CD4-positive, CD25-positive, alpha-beta regulatory T cell (primary cell): ENCODE measurements at regions not wholly inside any gene's neighbourhood (a gene's known extent, or its start where the extent isn't known, plus 50 kb on each side); places are given as distances from the start of the nearest gene placed in this dataset.
"Not testable (repeated sequence)": the region's sequence is repeated elsewhere in the genome, so short reads cannot be mapped to it uniquely, and the experiment has no call there.

Source experiments
- ATAC-seq, 2 donors: fragments of 150-1000 bp; cut with Tn5 transposase; one replicate each; pipeline ENCODE4 v1.10.0; 2021; ENCODE audit warnings: low read depth in 2 of 2, moderate number of reproducible peaks in 2 of 2, moderate library complexity in 1 of 2
- DNase-seq, 3 donors: peaks; one replicate each; pipeline versions ENCODE4 v3.0.0 to v3.0.0-alpha.2; 2012 to 2022; ENCODE audit warnings: mixed read lengths in 1 of 3
- H3K27ac ChIP-seq: one replicate; pipeline ENCODE4 v1.7.0; 2013; ENCODE audit warnings: mild to moderate bottlenecking, low read length; ENCODE audit not compliant: insufficient read depth, poor library complexity, severe bottlenecking
- H3K27me3 ChIP-seq: one replicate; pipeline ENCODE4 v1.7.0; 2013; ENCODE audit warnings: low read length; ENCODE audit not compliant: control insufficient read depth, insufficient read depth
- H3K36me3 ChIP-seq: one replicate; pipeline ENCODE4 v1.7.0; 2013; ENCODE audit warnings: mild to moderate bottlenecking, low read length, moderate library complexity; ENCODE audit not compliant: control insufficient read depth, insufficient read depth
- H3K4me1 ChIP-seq: 2 replicates; pipeline ENCODE4 v1.7.0; 2013; ENCODE audit warnings: mild to moderate bottlenecking, low read length; ENCODE audit not compliant: insufficient read depth, control insufficient read depth, poor library complexity, severe bottlenecking
- H3K4me3 ChIP-seq: one replicate; pipeline ENCODE4 v1.7.0; 2013; ENCODE audit warnings: low read depth, mild to moderate bottlenecking, low read length, moderate library complexity
- H3K9me3 ChIP-seq, 2 experiments: 1 replicate in 1 of 2; 2 replicates in 1 of 2; pipeline ENCODE4 v1.7.0; 2013; ENCODE audit warnings: low read length in 2 of 2, mild to moderate bottlenecking in 1 of 2, moderate library complexity in 1 of 2; ENCODE audit not compliant: control insufficient read depth in 2 of 2
- H3K27ac Mint-ChIP-seq, 3 donors: one replicate each; pipeline ENCODE4 v1.8.0; 2020 to 2022; ENCODE audit warnings: mild to moderate bottlenecking in 3 of 3, mixed read lengths in 3 of 3, moderate library complexity in 2 of 3
- H3K27me3 Mint-ChIP-seq: one replicate; pipeline ENCODE4 v1.8.0; 2022; ENCODE audit warnings: mild to moderate bottlenecking, mixed read lengths
- H3K36me3 Mint-ChIP-seq: one replicate; pipeline ENCODE4 v1.8.0; 2020; ENCODE audit warnings: mixed read lengths
- H3K4me1 Mint-ChIP-seq, 4 donors: one replicate each; pipeline ENCODE4 v1.8.0; 2020 to 2022; ENCODE audit warnings: mixed read lengths in 4 of 4, mild to moderate bottlenecking in 1 of 4
- H3K4me3 Mint-ChIP-seq, 4 donors: one replicate each; pipeline ENCODE4 v1.8.0; 2020 to 2022; ENCODE audit warnings: mild to moderate bottlenecking in 4 of 4, mixed read lengths in 4 of 4, moderate library complexity in 3 of 4
- H3K9me3 Mint-ChIP-seq, 7 donors: one replicate each; pipeline ENCODE4 v1.8.0; 2020 to 2022; ENCODE audit warnings: mixed read lengths in 7 of 7, mild to moderate bottlenecking in 3 of 7, moderate library complexity in 2 of 7

DNA sequence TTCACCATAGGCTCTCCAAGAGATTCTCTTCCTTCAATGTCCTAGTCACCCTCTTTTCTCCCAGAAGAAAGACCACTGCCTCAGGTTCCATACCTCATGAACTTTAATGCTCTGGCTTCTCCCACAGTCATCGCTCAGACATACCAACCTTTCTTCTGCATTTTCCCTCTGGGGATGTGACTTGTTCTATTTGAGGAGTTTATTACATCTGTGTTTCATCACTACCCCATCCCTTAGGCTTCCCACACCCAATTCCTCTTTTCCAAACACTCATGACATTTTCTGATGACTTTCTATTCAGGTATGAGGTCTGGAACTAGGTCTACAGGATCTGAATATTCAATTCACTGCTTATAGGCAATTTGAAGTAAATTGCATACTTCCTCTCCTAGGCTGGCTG, 298.6 kb upstream of the MAP2 start:
- Mint-ChIP-seq H3K9me3 (peaks cover 0 to 13% (median 3%) of the 10 kb centered on the region in 7 donors), H3K27ac (no peak overlapping the region)
- no peak for ATAC-seq

DNA sequence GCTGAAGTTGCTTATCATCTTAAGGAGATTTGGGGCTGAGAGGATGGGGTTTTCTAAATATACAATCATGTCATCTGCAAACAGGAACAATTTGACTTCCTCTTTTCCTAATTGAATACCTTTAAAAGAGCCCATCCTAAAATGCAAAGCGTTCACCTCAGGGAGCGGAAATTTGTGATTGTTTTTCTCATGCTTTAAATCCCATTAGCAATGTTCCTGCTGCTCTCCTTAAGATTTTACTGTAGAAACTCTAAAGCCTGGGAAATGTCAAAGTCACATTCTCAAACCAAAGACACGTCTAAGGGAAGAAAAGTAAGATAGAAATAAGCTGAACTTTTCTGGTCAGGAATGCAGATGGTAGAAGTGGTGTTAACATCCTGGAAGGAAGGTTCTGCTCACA, 285.8 kb upstream of the MAP2 start:
- Histone ChIP-seq H3K4me3 (no peak overlapping the region), H3K27me3 (no peaks in the 10 kb centered on the region), H3K27ac (no peak overlapping the region), H3K4me1 (no peaks in the 10 kb centered on the region), H3K36me3 (no peaks in the 10 kb centered on the region), H3K9me3 (peaks cover 0 to 3% of the 10 kb centered on the region in 2 experiments)
- Mint-ChIP-seq H3K4me3 (no peak overlapping the region), H3K27me3 (no peaks in the 10 kb centered on the region), H3K4me1 (no peaks in the 10 kb centered on the region), H3K27ac (no peak overlapping the region), H3K36me3 (no peaks in the 10 kb centered on the region), H3K9me3 (peaks cover 0 to 12% (median 7%) of the 10 kb centered on the region in 7 donors)
- ATAC-seq (no peak), DNase-seq (no peak)

More for the DNA sequence above, 298.6 kb upstream of the MAP2 start:
- Mint-ChIP-seq H3K27me3 (no peaks in the 10 kb centered on the region), H3K36me3 (no peaks in the 10 kb centered on the region), H3K4me3 (no peak overlapping the region), H3K4me1 (no peaks in the 10 kb centered on the region)
- H3K36me3 ChIP-seq = no peaks in the 10 kb centered on the region
- no peaks in the 10 kb centered on the region for H3K4me1 ChIP-seq
- no peaks in the 10 kb centered on the region for H3K27me3 ChIP-seq
- H3K4me3 ChIP-seq = no peak overlapping the region
- H3K27ac ChIP-seq = no peak overlapping the region
- no peaks in the 10 kb centered on the region for H3K9me3 ChIP-seq
- DNase-seq = no peak

DNA sequence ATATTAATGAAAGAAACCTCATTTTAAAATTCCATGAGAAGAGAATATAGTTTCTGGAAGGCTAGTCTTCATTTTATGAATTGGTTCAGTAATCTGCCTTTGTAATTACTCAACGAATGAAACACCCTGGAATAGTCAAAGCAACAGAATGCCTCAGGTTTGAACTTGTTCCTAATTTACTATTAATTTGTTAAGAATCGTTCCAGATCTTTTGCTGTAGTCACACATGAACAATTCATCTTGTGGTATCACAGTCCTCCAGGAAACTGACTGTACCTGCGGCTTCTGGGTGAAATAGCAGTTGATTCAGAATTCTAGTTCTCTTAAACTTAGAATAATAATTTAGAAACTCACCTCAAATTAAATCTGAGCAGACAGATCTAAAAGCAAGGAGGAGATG, 282.7 kb upstream of the MAP2 start:
- ATAC-seq (no peak), DNase-seq (no peak)
- no peak overlapping the region for H3K27ac ChIP-seq
- H3K27me3 Mint-ChIP-seq = no peaks in the 10 kb centered on the region
- H3K36me3 ChIP-seq = no peaks in the 10 kb centered on the region
- no peak overlapping the region for H3K4me3 Mint-ChIP-seq
- no peak overlapping the region for H3K4me3 ChIP-seq
- no peaks in the 10 kb centered on the region for H3K4me1 Mint-ChIP-seq
- no peak overlapping the region for H3K27ac Mint-ChIP-seq
- no peaks in the 10 kb centered on the region for H3K36me3 Mint-ChIP-seq
- H3K4me1 ChIP-seq = no peaks in the 10 kb centered on the region
- peaks cover 0 to 10% (median 7%) of the 10 kb centered on the region in 7 donors for H3K9me3 Mint-ChIP-seq
- H3K9me3 ChIP-seq = peaks cover 0 to 3% of the 10 kb centered on the region in 2 experiments
- no peaks in the 10 kb centered on the region for H3K27me3 ChIP-seq

GRCh38 chr2:209141818-209142217, 282.0 kb upstream of the MAP2 start:
- no peak for ATAC-seq
- no peak overlapping the region for H3K27ac Mint-ChIP-seq

GRCh38 chr2:209145220-209145691, 278.6 kb upstream of the MAP2 start:
- not testable (repeated sequence) for H3K36me3 ChIP-seq, H3K9me3 ChIP-seq, H3K4me3 Mint-ChIP-seq, H3K9me3 Mint-ChIP-seq, H3K4me3 ChIP-seq, H3K36me3 Mint-ChIP-seq, H3K27me3 Mint-ChIP-seq, H3K27me3 ChIP-seq, H3K27ac ChIP-seq, DNase-seq, H3K4me1 Mint-ChIP-seq, ATAC-seq, H3K4me1 ChIP-seq, H3K27ac Mint-ChIP-seq

More at GRCh38 chr2:209141818-209142217, 282.0 kb upstream of the MAP2 start:
- Mint-ChIP-seq H3K4me1 (no peaks in the 10 kb centered on the region), H3K4me3 (no peak overlapping the region), H3K27me3 (no peaks in the 10 kb centered on the region), H3K9me3 (peaks cover 0 to 10% (median 6%) of the 10 kb centered on the region in 7 donors), H3K36me3 (no peaks in the 10 kb centered on the region)
- Histone ChIP-seq H3K9me3 (peaks cover 0 to 3% of the 10 kb centered on the region in 2 experiments), H3K27me3 (no peaks in the 10 kb centered on the region), H3K4me3 (no peak overlapping the region), H3K27ac (no peak overlapping the region), H3K4me1 (no peaks in the 10 kb centered on the region), H3K36me3 (no peaks in the 10 kb centered on the region)
- DNase-seq = no peak

- Mint-ChIP-seq H3K36me3 (no peaks in the 10 kb centered on the region), H3K4me1 (no peaks in the 10 kb centered on the region), H3K27me3 (no peaks in the 10 kb centered on the region), H3K4me3 (no peak overlapping the region), H3K27ac (no peak overlapping the region), H3K9me3 (peaks cover 0 to 9% (median 3%) of the 10 kb centered on the region in 7 donors)
- H3K9me3 ChIP-seq = no peaks in the 10 kb centered on the region
- no peaks in the 10 kb centered on the region for H3K4me1 ChIP-seq
- H3K27ac ChIP-seq = no peak overlapping the region
- DNase-seq = no peak
- no peaks in the 10 kb centered on the region for H3K36me3 ChIP-seq
- no peak for ATAC-seq
- H3K27me3 ChIP-seq = no peaks in the 10 kb centered on the region
- H3K4me3 ChIP-seq = no peak overlapping the region
Observed at GRCh38 chr2:209145941-209146681, 277.7 kb upstream of the MAP2 start.

- Mint-ChIP-seq H3K36me3 (no peaks in the 10 kb centered on the region), H3K27me3 (no peaks in the 10 kb centered on the region), H3K9me3 (peaks cover 0 to 9% (median 3%) of the 10 kb centered on the region in 7 donors), H3K4me1 (no peaks in the 10 kb centered on the region), H3K4me3 (no peak overlapping the region), H3K27ac (no peak overlapping the region)
- Histone ChIP-seq H3K36me3 (no peaks in the 10 kb centered on the region), H3K27ac (no peak overlapping the region), H3K4me3 (no peak overlapping the region), H3K27me3 (no peaks in the 10 kb centered on the region), H3K9me3 (no peaks in the 10 kb centered on the region), H3K4me1 (no peaks in the 10 kb centered on the region)
- ATAC-seq = no peak
- DNase-seq = no peak
Observed at GRCh38 chr2:209146682-209147320, 277.0 kb upstream of the MAP2 start.

DNA sequence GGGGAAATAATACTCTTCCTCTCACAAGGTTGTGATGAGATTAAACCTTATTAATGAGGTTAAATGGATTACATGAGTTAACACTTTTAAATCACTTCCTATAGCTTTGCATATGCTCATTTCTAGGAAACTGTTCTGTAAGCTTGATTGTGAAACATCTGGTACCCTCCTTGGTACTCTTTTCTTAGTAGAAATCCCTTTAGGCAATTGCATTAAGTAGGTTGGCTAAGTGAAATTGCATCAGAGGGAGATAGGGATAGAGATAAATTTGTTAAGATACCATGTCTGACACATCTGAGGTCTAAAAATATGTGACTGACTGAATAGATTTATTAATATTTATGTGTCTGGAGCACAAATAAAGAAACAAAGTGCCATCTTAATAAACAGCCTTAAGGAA, 275.9 kb upstream of the MAP2 start:
- no peaks in the 10 kb centered on the region for H3K27me3 Mint-ChIP-seq
- Histone ChIP-seq H3K4me3 (no peak overlapping the region), H3K36me3 (no peaks in the 10 kb centered on the region), H3K9me3 (no peaks in the 10 kb centered on the region), H3K4me1 (no peaks in the 10 kb centered on the region), H3K27ac (no peak overlapping the region), H3K27me3 (no peaks in the 10 kb centered on the region)
- no peak for DNase-seq
- ATAC-seq = no peak
- H3K27ac Mint-ChIP-seq = no peak overlapping the region
- no peaks in the 10 kb centered on the region for H3K4me1 Mint-ChIP-seq
- no peak overlapping the region for H3K4me3 Mint-ChIP-seq
- H3K36me3 Mint-ChIP-seq = no peaks in the 10 kb centered on the region
- H3K9me3 Mint-ChIP-seq = peaks cover 0 to 4% (median 3%) of the 10 kb centered on the region in 7 donors
